Erythroblast (primary cell): ENCODE measurements at regions not wholly inside any gene's neighbourhood (a gene's known extent, or its start where the extent isn't known, plus 50 kb on each side); places are given as distances from the start of the nearest gene placed in this dataset.
"Not testable (repeated sequence)": the region's sequence is repeated elsewhere in the genome, so short reads cannot be mapped to it uniquely, and the experiment has no call there.

Experiments used
- GATA1 ChIP-seq: IDR thresholded peaks from 2 replicates; pipeline ENCODE4 v1.6.1; 2011; ENCODE audit warnings: low read depth, mild to moderate bottlenecking, control low read depth, low read length, moderate library complexity
- POLR2A ChIP-seq: IDR thresholded peaks from 2 replicates; pipeline ENCODE4 v1.6.1; 2011; ENCODE audit warnings: mild to moderate bottlenecking, low read length

DNA sequence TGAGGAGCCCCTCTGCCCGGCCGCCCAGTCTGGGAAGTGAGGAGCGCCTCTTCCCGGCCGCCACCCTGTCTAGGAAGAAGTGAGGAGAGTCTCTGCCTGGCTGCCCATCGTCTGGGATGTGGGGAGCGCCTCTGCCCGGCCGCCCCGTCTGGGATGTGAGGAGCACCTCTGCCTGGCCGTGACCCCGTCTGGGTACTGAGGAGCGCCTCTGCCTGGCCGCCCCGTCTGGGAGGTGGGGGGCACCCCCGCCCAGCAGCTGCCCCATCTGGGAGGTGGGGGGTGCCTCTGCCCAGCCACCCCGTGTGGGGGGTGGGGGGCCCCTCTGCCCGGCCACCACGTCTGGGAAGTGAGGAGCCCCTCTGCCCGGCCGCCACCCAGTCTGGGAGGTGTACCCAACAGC, 293.9 kb downstream of the SI start:
- TF ChIP-seq POLR2A, GATA1: not testable (repeated sequence)
